K562 (cell line): ENCODE measurements at regions not wholly inside any gene's neighbourhood (a gene's known extent, or its start where the extent isn't known, plus 50 kb on each side); places are given as distances from the start of the nearest gene placed in this dataset.

Experiments
- ATAC-seq: fragments of 200-7000 bp; cut with Tn5 transposase; 3 replicates; pipeline ENCODE4 v1.9.1; 2020; ENCODE audit warnings: moderate library complexity
- BruUV-seq: library from RNA; stranded (reverse); fragments of 400-500 nt; replicated peaks from 2 replicates; lab custom pipeline; 2021; lab: Mats Ljungman, UMichigan
- CTCF ChIA-PET: fragments of 300-600 bp; formaldehyde crosslinking; extraction: SDS; loops from one replicate; lab custom pipeline; 2021; ENCODE audit warnings: low intra/inter-chr PET ratio; lab: Yijun Ruan, JAX
- POLR2A ChIA-PET: fragments of 300-600, 350-650 bp; sonication (Branson Sonifier 250); formaldehyde crosslinking; extraction: SDS; loops from one replicate; lab custom pipeline; 2021; ENCODE audit warnings: antibody characterized with exemption, inconsistent platforms; lab: Yijun Ruan, JAX
- DNase-seq, 4 experiments: peaks; one replicate each; pipeline versions ENCODE4 v3.0.0 to v3.0.0-alpha.2; 2011 to 2018; ENCODE audit warnings: low spot score in 3 of 4, mixed read lengths in 3 of 4; ENCODE audit errors: extremely low read depth in 1 of 4
- FAIRE-seq: peaks from 2 replicates; lab custom pipeline; 2011; peaks lifted over from hg19 to GRCh38; lab: Jason Lieb, UNC
- H2AFZ ChIP-seq: 2 replicates; pipeline ENCODE4 v1.6.0; 2011; ENCODE audit warnings: low read depth, low read length, control low read depth, inconsistent platforms
- H3K27ac ChIP-seq: fragments of 200-600 bp; 3 replicates; pipeline ENCODE4 v1.8.0; 2011; ENCODE audit warnings: low read depth, mild to moderate bottlenecking, control low read depth, inconsistent platforms, low read length, moderate library complexity, mixed read lengths; ENCODE audit errors: extremely low read depth
- H3K27me3 ChIP-seq, 2 experiments: fragments of 300-600 bp in 1 of 2; 2 replicates in 1 of 2; 3 replicates in 1 of 2; pipeline versions ENCODE4 v1.6.0 to v1.8.0; 2011; ENCODE audit warnings: inconsistent platforms in 2 of 2, low read length in 2 of 2, mild to moderate bottlenecking in 1 of 2, mixed read lengths in 1 of 2, moderate library complexity in 1 of 2; ENCODE audit not compliant: control insufficient read depth in 2 of 2, insufficient read depth in 2 of 2
- H3K36me3 ChIP-seq: fragments of 300-600 bp; 3 replicates; pipeline ENCODE4 v1.8.0; 2011; ENCODE audit warnings: mild to moderate bottlenecking, low read length, inconsistent platforms; ENCODE audit not compliant: control insufficient read depth, insufficient read depth
- H3K4me1 ChIP-seq, 2 experiments: fragments of 200-600 bp in 1 of 2; replicated peaks in 1 of 2; 2 replicates in 1 of 2; 3 replicates in 1 of 2; pipeline versions ENCODE4 v1.5.1 to v1.8.0; 2011; ENCODE audit warnings: inconsistent platforms in 2 of 2, low read length in 2 of 2, mild to moderate bottlenecking in 1 of 2, mixed read lengths in 1 of 2, moderate library complexity in 1 of 2; ENCODE audit not compliant: control insufficient read depth in 2 of 2, insufficient read depth in 2 of 2
- H3K4me2 ChIP-seq: 2 replicates; pipeline ENCODE4 v1.6.1; 2011; ENCODE audit warnings: low read length, control low read depth, inconsistent platforms, mixed read lengths; ENCODE audit not compliant: insufficient read depth
- H3K4me3 ChIP-seq: fragments of 200-600 bp; sonication (generic), shearing (Covaris generic); 2 replicates; pipeline ENCODE4 v1.5.1; 2016; ENCODE audit warnings: control low read depth, inconsistent platforms
- H3K79me2 ChIP-seq: fragments of 200-600 bp; 3 replicates; pipeline ENCODE4 v1.8.0; 2011; ENCODE audit warnings: low read length, inconsistent platforms; ENCODE audit not compliant: control insufficient read depth, insufficient read depth
- H3K9ac ChIP-seq, 2 experiments: 2 replicates each; pipeline versions ENCODE4 v1.6.0 to v1.6.1; 2011; ENCODE audit warnings: low read depth in 2 of 2, low read length in 2 of 2, control low read depth in 1 of 2, inconsistent platforms in 1 of 2, mild to moderate bottlenecking in 1 of 2, mixed read lengths in 1 of 2; ENCODE audit not compliant: insufficient read depth in 1 of 2
- H3K9me1 ChIP-seq: one replicate; pipeline ENCODE4 v1.6.0; 2011; ENCODE audit warnings: inconsistent platforms, mild to moderate bottlenecking, low read length, moderate library complexity; ENCODE audit not compliant: control insufficient read depth, insufficient read depth
- H3K9me3 ChIP-seq: replicated peaks from 2 replicates; pipeline ENCODE4 v1.5.1; 2011; ENCODE audit warnings: low read depth, low read length, inconsistent platforms; ENCODE audit not compliant: control insufficient read depth, insufficient read depth
- H4K20me1 ChIP-seq: replicated peaks from 2 replicates; pipeline ENCODE4 v1.6.1; 2011; ENCODE audit warnings: low read length, inconsistent platforms, mixed read lengths; ENCODE audit not compliant: control insufficient read depth, insufficient read depth
- BCOR ChIP-seq: fragments of 450-650 bp; IDR thresholded peaks from 2 replicates; pipeline ENCODE4 v1.6.1; 2016
- CREM ChIP-seq: IDR thresholded peaks from 2 replicates; pipeline ENCODE4 v1.6.1; 2014; ENCODE audit warnings: antibody characterized with exemption, low read depth
- EHMT2 ChIP-seq: fragments of 450-650 bp; IDR thresholded peaks from 2 replicates; pipeline ENCODE4 v1.6.1; 2018; ENCODE audit warnings: antibody characterized with exemption
- ESRRB ChIP-seq: fragments of 250-450 bp; sonication (Bioruptor Pico); IDR thresholded peaks from 2 replicates; pipeline ENCODE4 v1.5.0; 2020; ENCODE audit warnings: mild to moderate bottlenecking, moderate library complexity, borderline replicate concordance
- GABPB2 ChIP-seq: fragments of 250-450 bp; sonication (Bioruptor Pico); conservative IDR thresholded peaks from 2 replicates; pipeline ENCODE4 v1.5.1; 2021; ENCODE audit warnings: mild to moderate bottlenecking
- PML ChIP-seq: IDR thresholded peaks from 2 replicates; pipeline ENCODE4 v1.6.1; 2012; ENCODE audit warnings: low read length, inconsistent platforms
- PREB ChIP-seq: sonication (generic); formaldehyde crosslinking; IDR thresholded peaks from 2 replicates; pipeline ENCODE4 v1.8.1; 2023; ENCODE audit warnings: mild to moderate bottlenecking, missing genetic modification reagents
- SMAD4 ChIP-seq: fragments of 250-450 bp; sonication (Bioruptor Pico); conservative IDR thresholded peaks from 2 replicates; pipeline ENCODE4 v1.8.0; 2021; ENCODE audit warnings: inconsistent platforms, mild to moderate bottlenecking, moderate library complexity
- STAT6 ChIP-seq: sonication (generic); formaldehyde crosslinking; IDR thresholded peaks from 2 replicates; pipeline ENCODE4 v1.8.1; 2023; ENCODE audit warnings: mild to moderate bottlenecking, missing genetic modification reagents
- ZC3H4 ChIP-seq: sonication (generic); formaldehyde crosslinking; IDR thresholded peaks from 2 replicates; pipeline ENCODE4 v1.9.0; 2021; ENCODE audit warnings: missing genetic modification reagents, borderline replicate concordance
- ZNF24 ChIP-seq: fragments of 450-650 bp; IDR thresholded peaks from 2 replicates; pipeline ENCODE4 v1.6.1; 2016
- ZNF3 ChIP-seq: fragments of 250-450 bp; sonication (Bioruptor Pico); IDR thresholded peaks from 2 replicates; pipeline ENCODE4 v1.5.0; 2021; ENCODE audit warnings: mild to moderate bottlenecking, moderate library complexity
- ZNF507 ChIP-seq: conservative IDR thresholded peaks from 2 replicates; pipeline ENCODE4 v1.6.1; 2017; ENCODE audit warnings: missing genetic modification characterization, missing compliant biosample characterization
- ZNF609 ChIP-seq: sonication (generic); formaldehyde crosslinking; IDR thresholded peaks from 2 replicates; pipeline ENCODE4 v1.8.1; 2023; ENCODE audit warnings: missing genetic modification reagents, mild to moderate bottlenecking, borderline replicate concordance
- ZZZ3 ChIP-seq: fragments of 450-650 bp; IDR thresholded peaks from 2 replicates; pipeline ENCODE4 v1.6.1; 2016; ENCODE audit warnings: antibody characterized with exemption, mild to moderate bottlenecking, moderate library complexity
- WGBS: fragments of 100-300 bp; shearing (Covaris generic); methylation state at CpG from one replicate; pipeline ENCODE4 v1.1.6; 2016; ENCODE audit warnings: low coverage, mixed read lengths; ENCODE audit not compliant: insufficient coverage; ENCODE audit errors: missing lambda C conversion rate; 5-methylcytosine and 5-hydroxymethylcytosine counted together
- in situ Hi-C: fragments of 300-500 bp; cut with MboI; formaldehyde crosslinking; loops from 4 replicates; pipeline ENCODE4 v1.15.0; 2018; ENCODE audit warnings: inconsistent platforms, mixed read lengths
- intact Hi-C: fragments of 100-400 bp; cut with micrococcal nuclease; formaldehyde crosslinking; loops from 2 replicates; pipeline ENCODE4 v1.14.2; 2022
- TF ChIP-seq, protein P1 (sequence below): fragments of 250-450 bp; sonication (Bioruptor Pico); IDR thresholded peaks from 2 replicates; pipeline ENCODE4 v1.8.0; 2022; ENCODE audit warnings: inconsistent platforms, mild to moderate bottlenecking, moderate library complexity, borderline replicate concordance

DNA sequence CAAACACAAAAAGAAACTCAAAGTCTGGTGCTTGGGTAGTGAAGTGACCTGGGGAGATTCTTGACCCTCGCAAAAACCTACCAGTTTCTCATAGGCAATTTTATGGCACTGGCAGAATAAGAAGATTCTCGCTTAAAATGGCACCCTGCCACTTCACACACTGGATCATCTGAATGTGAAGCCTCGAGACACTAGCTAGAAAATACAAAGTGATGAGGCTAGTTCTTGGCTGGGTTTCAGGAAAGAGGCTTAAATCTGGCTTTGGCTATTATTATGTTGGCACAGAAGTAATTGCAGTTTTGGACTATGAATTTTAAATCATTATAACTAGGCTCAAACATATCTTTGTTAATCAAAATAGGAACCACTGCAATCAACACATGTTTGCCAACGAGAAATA, 634.7 kb upstream of the BOD1L1 start:
- Histone ChIP-seq H3K9me1 (no peaks in the 10 kb centered on the region), H3K79me2 (no peaks in the 10 kb centered on the region), H3K9ac (no peak overlapping the region), H3K4me3 (no peak overlapping the region), H3K4me1 (no peaks in the 10 kb centered on the region), H3K36me3 (no peaks in the 10 kb centered on the region), H3K27me3 (no peaks in the 10 kb centered on the region), H3K9me3 (no peaks in the 10 kb centered on the region), H3K27ac (no peak overlapping the region), H4K20me1 (no peaks in the 10 kb centered on the region), H3K4me2 (no peak overlapping the region), H2AFZ (no peak overlapping the region)
- 0% methylated on average over 4 of the region's 4 CpGs for WGBS
- in situ Hi-C loops = no loop called here
- intact Hi-C loops = no loop called here
- DNase-seq = no peak
- CTCF ChIA-PET = no interaction called here
- no peak for FAIRE-seq
- no TSS peak for BruUV-seq
- POLR2A ChIA-PET = no interaction called here
- ATAC-seq = no peak
- no peak for TF ChIP-seq CREM
- no peak for TF ChIP-seq ZNF507 (tag)
- TF ChIP-seq SMAD4 = no peak
- TF ChIP-seq ZNF3 (CRISPR knock-in tag) = no peak
- no peak for TF ChIP-seq ZC3H4 (CRISPR knock-in tag)
- TF ChIP-seq PML = no peak
- TF ChIP-seq EHMT2 = no peak
- TF ChIP-seq STAT6 (CRISPR knock-in tag) = no peak
- no peak for TF ChIP-seq ZNF24
- no peak for TF ChIP-seq ESRRB
- TF ChIP-seq, protein P1, sequence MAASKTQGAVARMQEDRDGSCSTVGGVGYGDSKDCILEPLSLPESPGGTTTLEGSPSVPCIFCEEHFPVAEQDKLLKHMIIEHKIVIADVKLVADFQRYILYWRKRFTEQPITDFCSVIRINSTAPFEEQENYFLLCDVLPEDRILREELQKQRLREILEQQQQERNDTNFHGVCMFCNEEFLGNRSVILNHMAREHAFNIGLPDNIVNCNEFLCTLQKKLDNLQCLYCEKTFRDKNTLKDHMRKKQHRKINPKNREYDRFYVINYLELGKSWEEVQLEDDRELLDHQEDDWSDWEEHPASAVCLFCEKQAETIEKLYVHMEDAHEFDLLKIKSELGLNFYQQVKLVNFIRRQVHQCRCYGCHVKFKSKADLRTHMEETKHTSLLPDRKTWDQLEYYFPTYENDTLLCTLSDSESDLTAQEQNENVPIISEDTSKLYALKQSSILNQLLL (CRISPR knock-in tag) = no peak
- no peak for TF ChIP-seq ZZZ3
- no peak for TF ChIP-seq BCOR
- TF ChIP-seq ZNF609 (CRISPR knock-in tag) = no peak
- TF ChIP-seq PREB (CRISPR knock-in tag) = no peak
- TF ChIP-seq GABPB2 (CRISPR knock-in tag) = no peak
